ENCODE measurements at regions not wholly inside any gene's neighbourhood (a gene's known extent, or its start where the extent isn't known, plus 50 kb on each side); places are given as distances from the start of the nearest gene placed in this dataset.

DNA sequence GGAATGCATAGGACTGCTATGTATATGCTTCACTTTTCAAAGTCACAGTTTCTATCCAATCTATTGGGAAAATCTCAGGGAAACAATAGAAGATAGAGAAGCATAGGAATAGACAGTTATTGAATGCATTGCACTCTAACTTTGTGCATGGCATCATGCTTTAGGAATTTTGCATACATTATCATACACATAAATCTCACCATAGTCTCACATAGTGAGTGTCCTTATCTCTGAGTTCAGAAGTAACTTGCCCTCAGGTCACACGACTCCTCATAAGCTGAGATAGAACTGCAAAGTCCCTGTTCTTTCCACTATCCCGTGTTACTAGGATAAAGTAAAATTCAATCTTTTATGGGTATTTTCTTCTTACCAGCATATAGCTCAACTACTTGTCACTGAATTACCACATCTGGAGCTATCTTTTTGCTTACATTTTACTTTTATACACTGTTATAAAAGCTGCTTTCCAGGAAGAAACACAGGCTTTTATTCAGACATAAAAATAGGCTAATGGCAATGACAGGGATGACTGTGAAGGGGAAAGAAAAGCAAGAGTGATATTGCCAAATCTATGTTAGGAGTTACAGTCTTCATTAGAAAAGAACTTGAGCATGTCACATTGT is 666.9 kb downstream of the XIRP2 start:
- no peaks in the 10 kb centered on the region for H3K27me3 ChIP-seq (replicated peaks; ENCODE audit: insufficient read depth, low read length)
- H3K4me1 ChIP-seq (ENCODE audit: low read length), result no peaks in the 10 kb centered on the region
- TF ChIP-seq EZH2 (optimal IDR thresholded peaks at IDR 0.05; ENCODE audit: low read depth, low read length), result no peak
- no peaks in the 10 kb centered on the region for H3K9me2 ChIP-seq (replicated peaks; ENCODE audit: insufficient read depth, low read length)
- no peaks in the 10 kb centered on the region for H3K79me2 ChIP-seq (ENCODE audit: low read length)
- H3K36me3 ChIP-seq (replicated peaks; ENCODE audit: insufficient read depth, low read length), result no peaks in the 10 kb centered on the region
- H3K27ac ChIP-seq (ENCODE audit: low read length), result no peak overlapping the region
- H3K9me3 ChIP-seq (replicated peaks; ENCODE audit: insufficient read depth, low read length), result no peaks in the 10 kb centered on the region
- no peak for DNase-seq
- no peak overlapping the region for H3K4me3 ChIP-seq (ENCODE audit: low read length)
- H3K9ac ChIP-seq (ENCODE audit: low read length), result no peak overlapping the region
- H2AFZ ChIP-seq (ENCODE audit: low read length), result no peak overlapping the region
- no peaks in the 10 kb centered on the region for H3F3A ChIP-seq (ENCODE audit: insufficient read depth, low read length)
- H3K4me2 ChIP-seq (ENCODE audit: low read depth, low read length), result no peak overlapping the region
- H4K20me1 ChIP-seq (ENCODE audit: insufficient read depth, low read length), result no peaks in the 10 kb centered on the region

- Histone ChIP-seq H3K79me2 (ENCODE audit: low read length) (no peaks in the 10 kb centered on the region), H2AFZ (ENCODE audit: low read length) (no peak overlapping the region), H3K4me3 (ENCODE audit: low read length) (no peak overlapping the region), H4K20me1 (ENCODE audit: insufficient read depth, low read length) (no peaks in the 10 kb centered on the region), H3K4me2 (ENCODE audit: low read depth, low read length) (no peak overlapping the region), H3K27ac (ENCODE audit: low read length) (no peak overlapping the region), H3K4me1 (ENCODE audit: low read length) (no peaks in the 10 kb centered on the region), H3K27me3 (replicated peaks; ENCODE audit: insufficient read depth, low read length) (no peaks in the 10 kb centered on the region), H3K9me3 (replicated peaks; ENCODE audit: insufficient read depth, low read length) (no peaks in the 10 kb centered on the region), H3F3A (ENCODE audit: insufficient read depth, low read length) (no peaks in the 10 kb centered on the region), H3K9me2 (replicated peaks; ENCODE audit: insufficient read depth, low read length) (no peaks in the 10 kb centered on the region), H3K36me3 (replicated peaks; ENCODE audit: insufficient read depth, low read length) (no peaks in the 10 kb centered on the region), H3K9ac (ENCODE audit: low read length) (no peak overlapping the region)
- DNase-seq, result no peak
- TF ChIP-seq EZH2phosphoT487 (IDR thresholded peaks at IDR 0.05; ENCODE audit: low read length), result no peak
- no peak for TF ChIP-seq CTCF (IDR thresholded peaks at IDR 0.05; ENCODE audit: low read length)
- TF ChIP-seq EZH2 (optimal IDR thresholded peaks at IDR 0.05; ENCODE audit: low read depth, low read length), result no peak
Observed at GRCh38 chr2:167553635-167554034, 665.4 kb downstream of the XIRP2 start.

DNA sequence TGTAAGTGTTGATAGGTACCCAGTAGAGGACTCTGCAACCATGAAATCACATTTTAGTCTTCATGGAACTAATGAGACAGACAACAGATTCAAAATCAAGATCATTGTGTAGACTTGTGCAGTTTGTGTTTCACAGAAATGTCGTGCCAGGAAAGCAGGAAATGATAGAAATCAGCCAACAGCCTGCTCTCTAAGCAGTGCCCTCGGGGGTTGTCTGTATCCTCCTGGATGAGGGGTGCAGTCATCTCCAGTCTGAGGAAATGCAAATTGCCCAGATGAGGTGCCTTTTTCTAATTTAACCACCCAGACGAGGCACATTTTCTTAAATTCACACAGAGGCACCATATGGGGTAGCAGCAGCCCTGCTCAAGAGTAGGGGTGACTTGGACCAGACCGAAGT is 663.1 kb downstream of the XIRP2 start:
- Histone ChIP-seq H4K20me1 (ENCODE audit: insufficient read depth, low read length) (no peaks in the 10 kb centered on the region), H3K9me2 (replicated peaks; ENCODE audit: insufficient read depth, low read length) (no peaks in the 10 kb centered on the region), H3K4me1 (ENCODE audit: low read length) (no peaks in the 10 kb centered on the region), H3F3A (ENCODE audit: insufficient read depth, low read length) (no peaks in the 10 kb centered on the region), H3K9me3 (replicated peaks; ENCODE audit: insufficient read depth, low read length) (no peaks in the 10 kb centered on the region), H3K4me3 (ENCODE audit: low read length) (no peak overlapping the region), H3K79me2 (ENCODE audit: low read length) (no peaks in the 10 kb centered on the region), H3K4me2 (ENCODE audit: low read depth, low read length) (no peak overlapping the region), H3K27me3 (replicated peaks; ENCODE audit: insufficient read depth, low read length) (no peaks in the 10 kb centered on the region), H3K9ac (ENCODE audit: low read length) (no peak overlapping the region), H2AFZ (ENCODE audit: low read length) (no peak overlapping the region), H3K36me3 (replicated peaks; ENCODE audit: insufficient read depth, low read length) (no peaks in the 10 kb centered on the region), H3K27ac (ENCODE audit: low read length) (no peak overlapping the region)
- no peak for DNase-seq
- TF ChIP-seq EZH2phosphoT487 (IDR thresholded peaks at IDR 0.05; ENCODE audit: low read length), result no peak
- TF ChIP-seq EZH2 (optimal IDR thresholded peaks at IDR 0.05; ENCODE audit: low read depth, low read length), result no peak
- no peak for TF ChIP-seq CTCF (IDR thresholded peaks at IDR 0.05; ENCODE audit: low read length)

- H3K27me3 ChIP-seq (replicated peaks; ENCODE audit: insufficient read depth, low read length), result no peaks in the 10 kb centered on the region
- no peaks in the 10 kb centered on the region for H3F3A ChIP-seq (ENCODE audit: insufficient read depth, low read length)
- no peak overlapping the region for H3K9ac ChIP-seq (ENCODE audit: low read length)
- no peak overlapping the region for H2AFZ ChIP-seq (ENCODE audit: low read length)
- no peak overlapping the region for H3K4me3 ChIP-seq (ENCODE audit: low read length)
- H3K9me2 ChIP-seq (replicated peaks; ENCODE audit: insufficient read depth, low read length), result no peaks in the 10 kb centered on the region
- no peaks in the 10 kb centered on the region for H3K36me3 ChIP-seq (replicated peaks; ENCODE audit: insufficient read depth, low read length)
- DNase-seq, result peak; percentile 36
- no peak overlapping the region for H3K27ac ChIP-seq (ENCODE audit: low read length)
- H3K4me1 ChIP-seq (ENCODE audit: low read length), result no peaks in the 10 kb centered on the region
- H4K20me1 ChIP-seq (ENCODE audit: insufficient read depth, low read length), result no peaks in the 10 kb centered on the region
- no peaks in the 10 kb centered on the region for H3K79me2 ChIP-seq (ENCODE audit: low read length)
- TF ChIP-seq EZH2 (optimal IDR thresholded peaks at IDR 0.05; ENCODE audit: low read depth, low read length) (no peak), CTCF (IDR thresholded peaks at IDR 0.05; ENCODE audit: low read length) (peak; percentile 57)
- H3K9me3 ChIP-seq (replicated peaks; ENCODE audit: insufficient read depth, low read length), result no peaks in the 10 kb centered on the region
- no peak overlapping the region for H3K4me2 ChIP-seq (ENCODE audit: low read depth, low read length)
Observed at GRCh38 chr2:167550448-167550847, 662.2 kb downstream of the XIRP2 start.

Data from MM.1S (cell line).